ENCODE measurements at regions not wholly inside any gene's neighbourhood (a gene's known extent, or its start where the extent isn't known, plus 50 kb on each side); places are given as distances from the start of the nearest gene placed in this dataset.

DNA sequence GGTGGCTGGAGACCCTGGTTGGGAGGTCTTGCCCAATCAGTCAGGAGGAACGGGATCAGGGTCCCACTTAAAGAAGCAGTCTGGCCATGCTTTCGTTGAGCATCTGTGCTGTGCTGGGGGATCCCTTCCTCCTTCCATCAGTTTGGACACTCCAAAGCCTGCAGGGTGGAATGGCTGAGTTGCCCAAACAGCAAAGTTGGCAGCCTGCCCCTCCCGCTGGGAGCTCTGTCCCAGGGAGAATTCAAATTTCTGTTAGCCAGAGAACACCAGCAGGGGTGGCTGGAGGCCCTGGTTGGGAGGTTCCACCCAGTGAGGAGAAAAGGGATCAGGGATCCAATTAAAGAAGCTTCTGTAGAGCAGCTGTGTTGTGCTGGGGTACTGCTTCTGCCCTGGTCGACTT is 96.9 kb upstream of the CTAGE1 start:
- no peak overlapping the region for H3K4me3 ChIP-seq (replicated peaks; ENCODE audit: insufficient read depth, low read length)
- no peak for DNase-seq (ENCODE audit: low read depth in 1 of 2, low spot score in 1 of 2)
- H3K27me3 ChIP-seq (ENCODE audit: insufficient read depth, poor library complexity, severe bottlenecking): no peaks in the 10 kb centered on the region
- H3K27ac ChIP-seq (replicated peaks): no peak overlapping the region
- TF ChIP-seq CTCF (IDR thresholded peaks at IDR 0.05; ENCODE audit: insufficient read depth, low read length) (no peak), POLR2AphosphoS5 (IDR thresholded peaks at IDR 0.05; ENCODE audit: low read depth) (no peak)
- TF ChIP-seq, protein P1, sequence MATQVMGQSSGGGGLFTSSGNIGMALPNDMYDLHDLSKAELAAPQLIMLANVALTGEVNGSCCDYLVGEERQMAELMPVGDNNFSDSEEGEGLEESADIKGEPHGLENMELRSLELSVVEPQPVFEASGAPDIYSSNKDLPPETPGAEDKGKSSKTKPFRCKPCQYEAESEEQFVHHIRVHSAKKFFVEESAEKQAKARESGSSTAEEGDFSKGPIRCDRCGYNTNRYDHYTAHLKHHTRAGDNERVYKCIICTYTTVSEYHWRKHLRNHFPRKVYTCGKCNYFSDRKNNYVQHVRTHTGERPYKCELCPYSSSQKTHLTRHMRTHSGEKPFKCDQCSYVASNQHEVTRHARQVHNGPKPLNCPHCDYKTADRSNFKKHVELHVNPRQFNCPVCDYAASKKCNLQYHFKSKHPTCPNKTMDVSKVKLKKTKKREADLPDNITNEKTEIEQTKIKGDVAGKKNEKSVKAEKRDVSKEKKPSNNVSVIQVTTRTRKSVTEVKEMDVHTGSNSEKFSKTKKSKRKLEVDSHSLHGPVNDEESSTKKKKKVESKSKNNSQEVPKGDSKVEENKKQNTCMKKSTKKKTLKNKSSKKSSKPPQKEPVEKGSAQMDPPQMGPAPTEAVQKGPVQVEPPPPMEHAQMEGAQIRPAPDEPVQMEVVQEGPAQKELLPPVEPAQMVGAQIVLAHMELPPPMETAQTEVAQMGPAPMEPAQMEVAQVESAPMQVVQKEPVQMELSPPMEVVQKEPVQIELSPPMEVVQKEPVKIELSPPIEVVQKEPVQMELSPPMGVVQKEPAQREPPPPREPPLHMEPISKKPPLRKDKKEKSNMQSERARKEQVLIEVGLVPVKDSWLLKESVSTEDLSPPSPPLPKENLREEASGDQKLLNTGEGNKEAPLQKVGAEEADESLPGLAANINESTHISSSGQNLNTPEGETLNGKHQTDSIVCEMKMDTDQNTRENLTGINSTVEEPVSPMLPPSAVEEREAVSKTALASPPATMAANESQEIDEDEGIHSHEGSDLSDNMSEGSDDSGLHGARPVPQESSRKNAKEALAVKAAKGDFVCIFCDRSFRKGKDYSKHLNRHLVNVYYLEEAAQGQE (IDR thresholded peaks at IDR 0.05; ENCODE audit: insufficient replicate concordance, low read depth): no peak

DNA sequence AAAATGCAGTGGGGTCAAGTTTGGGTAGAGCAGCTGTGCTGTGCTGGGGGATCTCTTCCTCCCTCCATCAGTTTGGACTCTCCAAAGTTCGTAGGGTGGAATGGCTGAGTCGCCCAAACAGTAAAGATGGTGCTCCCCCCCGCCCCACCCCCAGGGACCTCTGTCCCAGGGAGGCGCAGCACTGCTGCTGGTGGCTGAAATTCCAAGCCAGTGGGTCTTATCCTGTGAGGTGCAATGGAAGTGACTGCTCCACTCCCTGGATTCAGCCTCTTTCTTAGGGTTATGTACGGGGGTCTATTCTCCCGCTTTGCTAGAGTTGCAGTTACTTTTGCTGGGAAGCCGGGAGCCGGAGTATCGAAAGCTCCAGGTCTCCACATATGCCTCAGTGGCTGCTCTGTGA is 97.5 kb upstream of the CTAGE1 start:
- H3K4me3 ChIP-seq (replicated peaks; ENCODE audit: insufficient read depth, low read length): no peak overlapping the region

GRCh38 chr18:22517356-22517755 is 99.6 kb upstream of the CTAGE1 start:
- DNase-seq (ENCODE audit: low read depth in 1 of 2, low spot score in 1 of 2): no peak
- TF ChIP-seq POLR2AphosphoS5 (IDR thresholded peaks at IDR 0.05; ENCODE audit: low read depth) (no peak), CTCF (IDR thresholded peaks at IDR 0.05; ENCODE audit: insufficient read depth, low read length) (no peak), GABPA (IDR thresholded peaks at IDR 0.05; ENCODE audit: low read depth) (no peak), SPI1 (IDR thresholded peaks at IDR 0.05; ENCODE audit: borderline replicate concordance, low read depth) (no peak)
- TF ChIP-seq, protein P1 (IDR thresholded peaks at IDR 0.05; ENCODE audit: insufficient replicate concordance, low read depth): no peak
- H3K4me3 ChIP-seq (replicated peaks; ENCODE audit: insufficient read depth, low read length): no peak overlapping the region
- H3K27ac ChIP-seq (replicated peaks): no peak overlapping the region
- H3K27me3 ChIP-seq (ENCODE audit: insufficient read depth, poor library complexity, severe bottlenecking): no peaks in the 10 kb centered on the region

More for the DNA sequence above, 97.5 kb upstream of the CTAGE1 start:
- TF ChIP-seq CTCF (IDR thresholded peaks at IDR 0.05; ENCODE audit: insufficient read depth, low read length) (no peak), SPI1 (IDR thresholded peaks at IDR 0.05; ENCODE audit: borderline replicate concordance, low read depth) (no peak), GABPA (IDR thresholded peaks at IDR 0.05; ENCODE audit: low read depth) (no peak), POLR2AphosphoS5 (IDR thresholded peaks at IDR 0.05; ENCODE audit: low read depth) (no peak)
- TF ChIP-seq, protein P1 (IDR thresholded peaks at IDR 0.05; ENCODE audit: insufficient replicate concordance, low read depth): no peak
- Histone ChIP-seq H3K27me3 (ENCODE audit: insufficient read depth, poor library complexity, severe bottlenecking) (no peaks in the 10 kb centered on the region), H3K27ac (replicated peaks) (no peak overlapping the region)
- no peak for DNase-seq (ENCODE audit: low read depth in 1 of 2, low spot score in 1 of 2)

Measured in HL-60 (cell line).